Epidermal melanocyte (primary cell): ENCODE measurements at regions not wholly inside any gene's neighbourhood (a gene's known extent, or its start where the extent isn't known, plus 50 kb on each side); places are given as distances from the start of the nearest gene placed in this dataset.
A peak's percentile ranks its signal among the peaks of the same experiment; 100 is the strongest.

Experiments used
- DNase-seq: peaks from one replicate; pipeline ENCODE4 v3.0.0; 2011; ENCODE audit warnings: low spot score; ENCODE audit not compliant: insufficient read length

DNA sequence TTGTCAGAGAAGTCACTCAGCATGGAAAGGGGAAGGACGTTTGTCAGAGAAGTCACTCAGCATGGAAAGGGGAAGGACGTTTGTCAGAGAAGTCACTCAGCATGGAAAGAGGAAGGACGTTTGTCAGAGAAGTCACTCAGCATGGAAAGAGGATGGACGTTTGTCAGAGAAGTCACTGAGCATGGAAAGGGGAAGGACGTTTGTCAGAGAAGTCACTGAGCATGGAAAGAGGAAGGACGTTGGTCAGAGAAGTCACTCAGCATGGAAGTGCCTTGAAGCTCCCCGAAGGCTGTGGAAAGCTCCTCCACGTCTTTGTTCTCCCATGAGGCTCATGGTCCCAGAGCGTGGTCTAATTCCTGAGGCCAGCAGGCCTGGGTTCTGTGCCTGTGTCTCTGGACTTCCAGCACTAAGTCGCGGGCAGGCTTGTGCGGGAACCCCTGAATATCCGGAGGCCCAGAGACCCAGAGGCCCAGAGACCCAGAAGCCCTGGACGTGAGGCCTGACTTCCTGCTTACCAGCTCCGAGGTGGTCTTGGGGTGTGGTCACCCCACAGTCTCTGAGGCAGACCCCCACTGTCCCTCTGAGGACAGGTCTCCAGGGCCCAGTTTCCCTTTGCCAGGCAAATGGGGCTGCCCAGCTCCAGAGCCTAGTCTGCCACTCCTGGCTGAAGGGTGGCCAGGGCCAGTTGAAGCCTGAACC is 70.4 kb upstream of the TWIST2 start:
- no peak for DNase-seq

GRCh38 chr2:238784671-238785527 is 63.0 kb upstream of the TWIST2 start:
- peak; percentile 57 for DNase-seq

DNA sequence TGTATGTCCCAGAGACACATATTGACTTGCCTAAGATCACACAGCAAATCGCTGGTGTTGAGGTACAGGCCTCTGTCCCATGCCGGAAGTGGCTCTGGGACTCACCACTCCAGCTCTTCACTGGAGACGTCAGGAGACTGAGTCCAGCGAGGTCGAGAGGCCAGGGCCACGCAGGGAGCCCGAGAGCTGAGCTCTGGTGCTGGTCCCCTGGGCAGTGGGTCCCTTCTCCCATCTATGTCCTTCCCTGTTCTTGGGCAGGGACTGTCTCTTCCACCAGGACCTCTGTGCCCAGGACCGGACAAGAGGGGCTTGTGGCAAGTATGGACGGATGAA is 62.4 kb upstream of the TWIST2 start:
- no peak for DNase-seq

DNA sequence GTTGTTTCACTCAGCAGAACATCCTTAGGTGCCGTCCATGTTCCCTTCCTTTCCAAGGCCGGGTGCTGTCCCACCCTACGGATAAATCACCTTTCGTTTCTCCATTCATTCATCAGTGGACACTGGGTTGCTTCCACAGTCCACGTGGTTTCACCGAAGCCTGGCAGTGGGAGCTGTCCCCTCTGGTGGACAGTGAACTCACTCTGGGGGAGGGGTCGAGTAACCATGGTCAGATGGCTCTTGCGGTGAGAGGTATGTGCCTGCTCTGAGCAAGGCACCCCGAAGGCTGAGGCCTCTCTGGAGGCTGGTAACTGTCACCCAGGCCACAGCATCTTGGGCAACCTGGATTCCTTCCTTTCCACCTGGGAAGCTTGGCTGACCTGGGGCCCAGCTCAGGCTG is 61.5 kb upstream of the TWIST2 start:
- no peak for DNase-seq

- no peak for DNase-seq
These were observed 60.9 kb upstream of the TWIST2 start for GRCh38 chr2:238786792-238787490.

GRCh38 chr2:238787501-238787900 is 60.4 kb upstream of the TWIST2 start:
- no peak for DNase-seq

- DNase-seq = no peak
These were observed 58.5 kb upstream of the TWIST2 start for GRCh38 chr2:238789317-238789806.

- peak; percentile 38 for DNase-seq
These were observed 57.6 kb upstream of the TWIST2 start for GRCh38 chr2:238790126-238790832.

GRCh38 chr2:238790833-238791230 is 57.1 kb upstream of the TWIST2 start:
- DNase-seq = no peak

DNA sequence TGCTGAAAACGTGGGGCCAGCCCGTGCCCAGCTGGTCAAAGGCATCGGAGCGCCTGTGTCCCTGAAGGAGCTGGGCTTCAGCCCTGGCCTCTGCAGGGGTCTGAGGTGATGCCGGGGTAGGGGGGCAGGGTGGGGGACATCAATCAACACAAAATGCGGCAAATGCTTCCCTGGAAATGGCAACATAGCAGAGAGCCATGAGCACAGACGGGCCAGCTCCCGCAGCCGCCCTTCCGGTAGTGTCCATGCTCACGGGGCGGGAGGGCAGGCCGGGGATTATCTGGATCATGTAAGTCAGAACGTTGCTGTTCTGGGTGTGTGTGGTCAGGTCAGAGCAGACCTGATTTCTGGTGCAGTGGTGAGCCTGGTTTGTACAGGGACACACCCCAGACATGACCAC is 56.5 kb upstream of the TWIST2 start:
- DNase-seq = no peak

GRCh38 chr2:238793306-238793705 is 54.6 kb upstream of the TWIST2 start:
- DNase-seq = no peak

GRCh38 chr2:238793801-238794449 is 54.0 kb upstream of the TWIST2 start:
- no peak for DNase-seq

GRCh38 chr2:238796223-238796885 is 51.5 kb upstream of the TWIST2 start:
- DNase-seq = no peak

GRCh38 chr2:238797537-238797936 is 50.3 kb upstream of the TWIST2 start:
- no peak for DNase-seq
